Loucy (cell line): ENCODE measurements at regions not wholly inside any gene's neighbourhood (a gene's known extent, or its start where the extent isn't known, plus 50 kb on each side); places are given as distances from the start of the nearest gene placed in this dataset.

ENCODE experiments used
- H2AFZ ChIP-seq: fragments of 200-600 bp; sonication (generic); 2 replicates; pipeline ENCODE4 v1.6.0; 2016; ENCODE audit warnings: antibody characterized with exemption, mild to moderate bottlenecking, low read length, moderate library complexity
- H3F3A ChIP-seq: fragments of 200-600 bp; 2 replicates; pipeline ENCODE4 v1.6.0; 2016; ENCODE audit warnings: antibody characterized with exemption, low read depth, mild to moderate bottlenecking
- H3K27me3 ChIP-seq: fragments of 200-600 bp; sonication (generic); 2 replicates; pipeline ENCODE4 v1.6.1; 2014; ENCODE audit warnings: low read length, mild to moderate bottlenecking; ENCODE audit not compliant: insufficient read depth, poor library complexity, severe bottlenecking
- H3K36me3 ChIP-seq: fragments of 200-600 bp; sonication (generic); 2 replicates; pipeline ENCODE4 v1.6.1; 2016; ENCODE audit warnings: low read length; ENCODE audit not compliant: insufficient read depth
- H3K4me1 ChIP-seq: fragments of 200-600 bp; sonication (generic); 2 replicates; pipeline ENCODE4 v1.5.1; 2014; ENCODE audit warnings: low read length, mild to moderate bottlenecking; ENCODE audit not compliant: insufficient read depth, poor library complexity, severe bottlenecking
- H3K4me2 ChIP-seq: fragments of 200-600 bp; sonication (generic); 2 replicates; pipeline ENCODE4 v1.6.0; 2014; ENCODE audit warnings: antibody characterized with exemption, low read length, low read depth, mild to moderate bottlenecking; ENCODE audit not compliant: poor library complexity, severe bottlenecking
- H3K4me3 ChIP-seq: fragments of 200-600 bp; sonication (generic); 2 replicates; pipeline ENCODE4 v1.5.1; 2014; ENCODE audit warnings: low read length, mild to moderate bottlenecking, mixed read lengths; ENCODE audit not compliant: poor library complexity, severe bottlenecking
- H3K79me2 ChIP-seq: fragments of 200-600 bp; sonication (generic); 2 replicates; pipeline ENCODE4 v1.6.1; 2014; ENCODE audit warnings: low read length; ENCODE audit not compliant: insufficient read depth
- H3K9ac ChIP-seq: fragments of 200-600 bp; sonication (generic); 2 replicates; pipeline ENCODE4 v1.6.0; 2014; ENCODE audit warnings: mild to moderate bottlenecking, low read depth, low read length, moderate library complexity; ENCODE audit not compliant: poor library complexity, severe bottlenecking
- H3K9me2 ChIP-seq: fragments of 200-600 bp; sonication (generic); replicated peaks from 2 replicates; pipeline ENCODE4 v1.6.1; 2016; ENCODE audit warnings: low read depth, low read length, mixed read lengths
- H3K9me3 ChIP-seq: fragments of 200-600 bp; sonication (generic); 2 replicates; pipeline ENCODE4 v1.6.1; 2014; ENCODE audit warnings: mild to moderate bottlenecking, antibody characterized with exemption, low read length, low read depth; ENCODE audit not compliant: insufficient read depth
- H4K20me1 ChIP-seq: fragments of 200-600 bp; sonication (generic); 2 replicates; pipeline ENCODE4 v1.6.0; 2014; ENCODE audit warnings: antibody characterized with exemption, low read length, mild to moderate bottlenecking; ENCODE audit not compliant: insufficient read depth, poor library complexity, severe bottlenecking
- EZH2phosphoT487 ChIP-seq: fragments of 200-600 bp; IDR thresholded peaks from 2 replicates; pipeline ENCODE4 v1.6.1; 2018; ENCODE audit warnings: antibody characterized with exemption, mild to moderate bottlenecking, moderate library complexity, borderline replicate concordance
- TF ChIP-seq, protein P1 (sequence below): fragments of 200-600 bp; sonication (generic); conservative IDR thresholded peaks from 2 replicates; pipeline ENCODE4 v1.5.1; 2014; ENCODE audit warnings: mild to moderate bottlenecking, antibody characterized with exemption, low read length

DNA sequence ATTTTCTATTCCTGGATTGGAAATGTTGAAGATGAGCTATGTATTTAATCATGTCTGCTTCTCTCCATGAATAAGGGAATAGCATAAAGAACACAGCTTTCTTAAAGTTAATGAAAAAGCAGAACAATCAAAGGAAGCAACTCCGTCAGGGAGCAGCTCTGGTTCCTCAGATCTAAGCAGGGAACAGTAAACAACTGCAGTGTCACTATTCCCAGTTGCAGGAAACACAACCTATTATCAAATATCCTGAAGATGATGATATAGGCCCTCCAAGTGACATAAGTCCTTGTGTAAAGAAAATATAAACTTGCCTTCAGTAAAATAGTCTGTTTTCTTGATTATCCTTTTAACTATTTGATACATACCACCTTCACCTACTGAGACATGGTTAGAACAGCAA is 228.1 kb downstream of the KCNC2 start:
- Histone ChIP-seq H3K36me3 (no peaks in the 10 kb centered on the region), H3F3A (no peaks in the 10 kb centered on the region), H3K9me3 (no peaks in the 10 kb centered on the region), H3K9ac (no peak overlapping the region), H3K4me2 (no peak overlapping the region), H2AFZ (no peak overlapping the region), H4K20me1 (no peaks in the 10 kb centered on the region), H3K9me2 (no peaks in the 10 kb centered on the region), H3K4me3 (no peak overlapping the region), H3K4me1 (no peaks in the 10 kb centered on the region), H3K27me3 (no peaks in the 10 kb centered on the region), H3K79me2 (no peaks in the 10 kb centered on the region)
- TF ChIP-seq, protein P1, sequence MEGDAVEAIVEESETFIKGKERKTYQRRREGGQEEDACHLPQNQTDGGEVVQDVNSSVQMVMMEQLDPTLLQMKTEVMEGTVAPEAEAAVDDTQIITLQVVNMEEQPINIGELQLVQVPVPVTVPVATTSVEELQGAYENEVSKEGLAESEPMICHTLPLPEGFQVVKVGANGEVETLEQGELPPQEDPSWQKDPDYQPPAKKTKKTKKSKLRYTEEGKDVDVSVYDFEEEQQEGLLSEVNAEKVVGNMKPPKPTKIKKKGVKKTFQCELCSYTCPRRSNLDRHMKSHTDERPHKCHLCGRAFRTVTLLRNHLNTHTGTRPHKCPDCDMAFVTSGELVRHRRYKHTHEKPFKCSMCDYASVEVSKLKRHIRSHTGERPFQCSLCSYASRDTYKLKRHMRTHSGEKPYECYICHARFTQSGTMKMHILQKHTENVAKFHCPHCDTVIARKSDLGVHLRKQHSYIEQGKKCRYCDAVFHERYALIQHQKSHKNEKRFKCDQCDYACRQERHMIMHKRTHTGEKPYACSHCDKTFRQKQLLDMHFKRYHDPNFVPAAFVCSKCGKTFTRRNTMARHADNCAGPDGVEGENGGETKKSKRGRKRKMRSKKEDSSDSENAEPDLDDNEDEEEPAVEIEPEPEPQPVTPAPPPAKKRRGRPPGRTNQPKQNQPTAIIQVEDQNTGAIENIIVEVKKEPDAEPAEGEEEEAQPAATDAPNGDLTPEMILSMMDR = no peak
- no peak for TF ChIP-seq EZH2phosphoT487

DNA sequence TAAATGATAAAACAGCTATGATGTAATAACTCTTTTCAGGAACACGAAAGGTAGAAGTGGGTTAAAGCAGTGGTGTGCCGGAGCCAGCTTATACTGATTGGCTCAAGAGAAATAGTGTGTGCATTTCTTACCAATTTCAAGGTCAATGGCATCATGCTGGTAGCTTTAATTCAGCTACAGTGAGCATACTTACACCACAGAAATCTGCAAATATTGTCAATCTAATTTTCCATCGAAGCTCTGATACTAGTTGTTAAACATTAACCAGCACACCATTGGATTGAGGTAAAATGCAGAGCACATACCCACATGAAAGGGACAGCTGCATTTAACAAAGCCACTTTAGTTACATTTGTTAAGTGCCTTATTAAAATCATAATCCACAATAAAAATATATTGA is 225.7 kb downstream of the KCNC2 start:
- H3K79me2 ChIP-seq = no peaks in the 10 kb centered on the region
- no peaks in the 10 kb centered on the region for H3K9me2 ChIP-seq
- no peaks in the 10 kb centered on the region for H3F3A ChIP-seq
- TF ChIP-seq, protein P1 = no peak
- no peak for TF ChIP-seq EZH2phosphoT487
- H3K4me2 ChIP-seq = no peak overlapping the region
- H4K20me1 ChIP-seq = no peaks in the 10 kb centered on the region
- H3K9ac ChIP-seq = no peak overlapping the region
- no peak overlapping the region for H3K4me3 ChIP-seq
- no peaks in the 10 kb centered on the region for H3K36me3 ChIP-seq
- no peak overlapping the region for H2AFZ ChIP-seq
- no peaks in the 10 kb centered on the region for H3K9me3 ChIP-seq
- H3K4me1 ChIP-seq = no peaks in the 10 kb centered on the region
- H3K27me3 ChIP-seq = no peaks in the 10 kb centered on the region

DNA sequence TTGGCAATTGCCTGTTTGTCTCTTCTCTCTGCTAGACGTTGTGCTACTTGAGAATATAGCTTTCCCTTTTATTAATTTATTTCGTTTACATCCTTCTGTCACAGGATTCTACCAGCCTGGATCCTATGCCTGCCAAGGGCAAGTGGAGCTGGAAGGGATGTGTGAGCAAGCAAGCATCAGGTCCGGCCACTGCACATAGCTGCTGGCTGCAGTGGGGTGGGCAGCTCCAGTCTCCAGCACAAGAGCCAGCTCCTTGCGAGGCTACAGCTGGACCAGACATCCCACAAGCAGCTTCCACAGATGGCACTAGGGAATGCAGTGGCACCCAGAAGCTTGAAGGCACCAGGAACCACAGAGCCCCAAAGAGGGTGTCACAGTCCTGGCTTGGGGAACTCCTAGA is 225.0 kb downstream of the KCNC2 start:
- Histone ChIP-seq H3K4me1 (no peaks in the 10 kb centered on the region), H4K20me1 (no peaks in the 10 kb centered on the region), H3K79me2 (no peaks in the 10 kb centered on the region), H3K27me3 (no peaks in the 10 kb centered on the region), H3K36me3 (no peaks in the 10 kb centered on the region), H3K9me3 (no peaks in the 10 kb centered on the region), H3F3A (no peaks in the 10 kb centered on the region), H2AFZ (no peak overlapping the region), H3K9ac (no peak overlapping the region), H3K9me2 (no peaks in the 10 kb centered on the region), H3K4me3 (no peak overlapping the region), H3K4me2 (no peak overlapping the region)
- TF ChIP-seq EZH2phosphoT487 = no peak
- TF ChIP-seq, protein P1 = no peak
